ENCODE measurements at regions not wholly inside any gene's neighbourhood (a gene's known extent, or its start where the extent isn't known, plus 50 kb on each side); places are given as distances from the start of the nearest gene placed in this dataset.

GRCh38 chr1:38686167-38686926 lies 173.2 kb downstream of the RRAGC start:
- Mint-ChIP-seq H3K4me3 (no peak overlapping the region), H3K4me1 (ENCODE audit: low read depth) (no peaks in the 10 kb centered on the region), H3K36me3 (ENCODE audit: low read depth) (no peaks in the 10 kb centered on the region), H3K27ac (no peak overlapping the region), H3K9me3 (no peaks in the 10 kb centered on the region), H3K27me3 (ENCODE audit: low read depth) (peaks cover 19% of the 10 kb centered on the region)
- no peak for DNase-seq (ENCODE audit: low spot score)

GRCh38 chr1:38685388-38685787 lies 174.2 kb downstream of the RRAGC start:
- Mint-ChIP-seq H3K4me3 (no peak overlapping the region), H3K27ac (no peak overlapping the region), H3K9me3 (no peaks in the 10 kb centered on the region), H3K36me3 (ENCODE audit: low read depth) (no peaks in the 10 kb centered on the region), H3K27me3 (ENCODE audit: low read depth) (peaks cover 18% of the 10 kb centered on the region), H3K4me1 (ENCODE audit: low read depth) (no peaks in the 10 kb centered on the region)
- no peak for DNase-seq (ENCODE audit: low spot score)

GRCh38 chr1:38680801-38681510 lies 178.6 kb downstream of the RRAGC start:
- H3K36me3 Mint-ChIP-seq (ENCODE audit: low read depth): no peaks in the 10 kb centered on the region
- H3K27ac Mint-ChIP-seq: no peak overlapping the region
- H3K4me3 Mint-ChIP-seq: no peak overlapping the region
- H3K4me1 Mint-ChIP-seq (ENCODE audit: low read depth): no peaks in the 10 kb centered on the region
- no peak for DNase-seq (ENCODE audit: low spot score)
- no peaks in the 10 kb centered on the region for H3K27me3 Mint-ChIP-seq (ENCODE audit: low read depth)
- H3K9me3 Mint-ChIP-seq: no peaks in the 10 kb centered on the region

- no peak overlapping the region for H3K4me3 Mint-ChIP-seq
- H3K4me1 Mint-ChIP-seq (ENCODE audit: low read depth): no peaks in the 10 kb centered on the region
These were observed 181.8 kb downstream of the RRAGC start for GRCh38 chr1:38677756-38678155.

DNA sequence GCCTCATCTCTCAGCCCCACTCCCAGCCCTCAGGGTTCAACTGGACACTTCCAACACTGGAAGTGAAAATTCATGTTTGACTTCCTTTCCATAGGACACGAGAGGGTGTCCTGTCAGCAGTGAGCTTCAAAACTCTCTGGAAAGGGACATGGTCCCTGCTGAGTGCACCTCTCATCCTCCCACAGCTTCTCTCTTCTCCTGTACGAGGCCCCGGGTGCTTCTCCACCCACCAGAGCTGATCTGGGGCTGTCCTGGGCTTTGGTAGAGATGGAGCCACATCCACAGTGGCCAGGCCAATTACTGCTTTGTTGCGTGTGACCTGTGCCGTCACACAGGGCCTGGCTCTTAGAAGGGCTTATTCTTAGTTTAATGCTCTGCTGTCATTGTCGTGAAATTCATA lies 182.3 kb downstream of the RRAGC start:
- no peaks in the 10 kb centered on the region for H3K9me3 Mint-ChIP-seq
- DNase-seq (ENCODE audit: low spot score): no peak
- no peaks in the 10 kb centered on the region for H3K27me3 Mint-ChIP-seq (ENCODE audit: low read depth)
- no peak overlapping the region for H3K27ac Mint-ChIP-seq
- no peaks in the 10 kb centered on the region for H3K4me1 Mint-ChIP-seq (ENCODE audit: low read depth)
- H3K36me3 Mint-ChIP-seq (ENCODE audit: low read depth): no peaks in the 10 kb centered on the region
- H3K4me3 Mint-ChIP-seq: no peak overlapping the region

More at GRCh38 chr1:38677756-38678155, 181.8 kb downstream of the RRAGC start:
- Mint-ChIP-seq H3K9me3 (no peaks in the 10 kb centered on the region), H3K27ac (no peak overlapping the region), H3K27me3 (ENCODE audit: low read depth) (no peaks in the 10 kb centered on the region), H3K36me3 (ENCODE audit: low read depth) (no peaks in the 10 kb centered on the region)
- DNase-seq (ENCODE audit: low spot score): no peak

- Mint-ChIP-seq H3K27ac (no peak overlapping the region), H3K4me3 (no peak overlapping the region), H3K4me1 (ENCODE audit: low read depth) (no peaks in the 10 kb centered on the region), H3K27me3 (ENCODE audit: low read depth) (peaks cover 3% of the 10 kb centered on the region), H3K9me3 (no peaks in the 10 kb centered on the region), H3K36me3 (ENCODE audit: low read depth) (no peaks in the 10 kb centered on the region)
- DNase-seq (ENCODE audit: low spot score): no peak
These were observed 186.9 kb downstream of the RRAGC start for GRCh38 chr1:38672692-38673091.

DNA sequence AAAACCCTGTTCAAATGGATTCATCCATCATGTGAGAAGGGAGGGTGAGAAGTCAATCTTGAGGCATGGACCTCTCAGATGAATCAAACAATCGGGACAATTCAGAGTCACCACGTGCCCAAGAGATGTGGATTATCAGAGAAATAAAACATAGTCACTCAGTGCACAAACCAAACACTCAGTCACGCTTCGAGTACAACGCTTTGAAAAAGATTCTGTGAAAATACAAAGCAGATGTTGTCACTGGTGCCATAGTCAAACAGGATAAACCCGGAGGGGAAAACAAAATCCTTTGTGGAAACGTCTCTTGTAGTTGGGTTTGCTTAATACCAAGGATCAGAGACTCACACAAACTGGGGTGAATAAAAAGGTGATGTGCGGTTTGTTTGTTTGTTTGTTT lies 188.4 kb downstream of the RRAGC start:
- H3K9me3 Mint-ChIP-seq: no peaks in the 10 kb centered on the region
- H3K4me3 Mint-ChIP-seq: no peak overlapping the region
- no peak overlapping the region for H3K27ac Mint-ChIP-seq
- DNase-seq (ENCODE audit: low spot score): no peak
- peaks cover 3% of the 10 kb centered on the region for H3K27me3 Mint-ChIP-seq (ENCODE audit: low read depth)
- no peaks in the 10 kb centered on the region for H3K4me1 Mint-ChIP-seq (ENCODE audit: low read depth)
- no peaks in the 10 kb centered on the region for H3K36me3 Mint-ChIP-seq (ENCODE audit: low read depth)

GRCh38 chr1:38670544-38671122 lies 188.9 kb downstream of the RRAGC start:
- H3K4me1 Mint-ChIP-seq (ENCODE audit: low read depth): no peaks in the 10 kb centered on the region
- no peak overlapping the region for H3K27ac Mint-ChIP-seq
- no peak for DNase-seq (ENCODE audit: low spot score)
- H3K36me3 Mint-ChIP-seq (ENCODE audit: low read depth): no peaks in the 10 kb centered on the region
- H3K4me3 Mint-ChIP-seq: no peak overlapping the region
- peaks cover 4% of the 10 kb centered on the region for H3K9me3 Mint-ChIP-seq
- H3K27me3 Mint-ChIP-seq (ENCODE audit: low read depth): peaks cover 3% of the 10 kb centered on the region

- H3K4me3 Mint-ChIP-seq: no peak overlapping the region
- DNase-seq (ENCODE audit: low spot score): no peak
- H3K36me3 Mint-ChIP-seq (ENCODE audit: low read depth): no peaks in the 10 kb centered on the region
- peaks cover 10% of the 10 kb centered on the region for H3K27me3 Mint-ChIP-seq (ENCODE audit: low read depth)
- peaks cover 9% of the 10 kb centered on the region for H3K9me3 Mint-ChIP-seq
- no peaks in the 10 kb centered on the region for H3K4me1 Mint-ChIP-seq (ENCODE audit: low read depth)
- H3K27ac Mint-ChIP-seq: no peak overlapping the region
These were observed 191.9 kb downstream of the RRAGC start for GRCh38 chr1:38667626-38668025.

DNA sequence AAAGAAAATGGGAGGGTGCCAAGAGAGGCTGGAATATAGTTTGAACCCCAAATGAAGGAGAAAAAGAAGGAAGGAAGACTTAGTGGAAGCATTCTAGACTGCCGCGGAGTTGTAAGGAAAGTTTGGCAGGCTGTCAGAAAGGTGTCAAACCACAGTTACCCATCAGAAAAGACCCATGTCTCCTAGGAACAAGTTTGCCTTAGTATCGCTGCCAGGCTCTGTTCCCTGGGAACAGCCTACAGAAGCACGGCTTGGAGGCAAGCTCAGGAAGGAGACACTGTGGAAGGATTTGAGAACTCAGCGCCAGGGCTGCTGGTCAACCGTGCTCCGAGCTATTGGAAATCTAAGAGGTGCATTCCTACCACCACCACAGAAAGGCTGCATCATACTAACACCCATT lies 197.4 kb downstream of the RRAGC start:
- Mint-ChIP-seq H3K9me3 (peaks cover 14% of the 10 kb centered on the region), H3K36me3 (ENCODE audit: low read depth) (no peaks in the 10 kb centered on the region), H3K27ac (no peak overlapping the region), H3K4me1 (ENCODE audit: low read depth) (no peaks in the 10 kb centered on the region), H3K27me3 (ENCODE audit: low read depth) (peaks cover 10% of the 10 kb centered on the region), H3K4me3 (no peak overlapping the region)
- no peak for DNase-seq (ENCODE audit: low spot score)

DNA sequence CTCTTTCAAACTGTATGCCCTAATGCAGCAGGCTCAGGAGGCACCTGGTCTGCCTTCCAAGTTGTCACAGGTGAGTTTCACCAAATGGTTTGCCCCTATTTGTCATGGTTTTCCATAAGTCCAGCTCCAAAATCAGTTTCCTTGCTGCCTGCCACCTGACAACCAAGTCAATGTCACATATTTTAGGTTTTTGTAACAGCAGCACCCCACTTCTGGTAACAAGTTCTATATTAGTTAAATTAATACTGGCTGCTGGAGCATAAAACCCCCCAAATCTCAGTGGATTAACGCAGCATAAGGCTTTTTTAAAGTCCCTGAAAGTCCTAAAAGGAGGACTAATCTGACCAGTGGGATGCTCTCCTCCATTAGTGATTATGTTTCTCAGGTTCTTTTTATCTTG lies 200.7 kb downstream of the RRAGC start:
- no peak overlapping the region for H3K4me3 Mint-ChIP-seq
- DNase-seq (ENCODE audit: low spot score): no peak
- peaks cover 12% of the 10 kb centered on the region for H3K27me3 Mint-ChIP-seq (ENCODE audit: low read depth)
- no peaks in the 10 kb centered on the region for H3K4me1 Mint-ChIP-seq (ENCODE audit: low read depth)
- H3K9me3 Mint-ChIP-seq: peaks cover 5% of the 10 kb centered on the region
- H3K27ac Mint-ChIP-seq: no peak overlapping the region
- no peaks in the 10 kb centered on the region for H3K36me3 Mint-ChIP-seq (ENCODE audit: low read depth)

- no peak overlapping the region for H3K4me3 Mint-ChIP-seq
- no peak overlapping the region for H3K27ac Mint-ChIP-seq
- H3K9me3 Mint-ChIP-seq: peaks cover 5% of the 10 kb centered on the region
- peaks cover 9% of the 10 kb centered on the region for H3K27me3 Mint-ChIP-seq (ENCODE audit: low read depth)
- H3K4me1 Mint-ChIP-seq (ENCODE audit: low read depth): no peaks in the 10 kb centered on the region
- DNase-seq (ENCODE audit: low spot score): no peak
- H3K36me3 Mint-ChIP-seq (ENCODE audit: low read depth): no peaks in the 10 kb centered on the region
These were observed 201.7 kb downstream of the RRAGC start for GRCh38 chr1:38657873-38658272.

GRCh38 chr1:38657207-38657840 lies 202.2 kb downstream of the RRAGC start:
- no peaks in the 10 kb centered on the region for H3K4me1 Mint-ChIP-seq (ENCODE audit: low read depth)
- H3K27ac Mint-ChIP-seq: no peak overlapping the region
- DNase-seq (ENCODE audit: low spot score): no peak
- no peaks in the 10 kb centered on the region for H3K36me3 Mint-ChIP-seq (ENCODE audit: low read depth)
- no peak overlapping the region for H3K4me3 Mint-ChIP-seq
- peaks cover 5% of the 10 kb centered on the region for H3K9me3 Mint-ChIP-seq
- peaks cover 9% of the 10 kb centered on the region for H3K27me3 Mint-ChIP-seq (ENCODE audit: low read depth)

GRCh38 chr1:38656726-38657125 lies 202.8 kb downstream of the RRAGC start:
- Mint-ChIP-seq H3K9me3 (peaks cover 5% of the 10 kb centered on the region), H3K36me3 (ENCODE audit: low read depth) (no peaks in the 10 kb centered on the region), H3K27ac (no peak overlapping the region), H3K4me3 (no peak overlapping the region), H3K27me3 (ENCODE audit: low read depth) (peaks cover 9% of the 10 kb centered on the region), H3K4me1 (ENCODE audit: low read depth) (no peaks in the 10 kb centered on the region)
- no peak for DNase-seq (ENCODE audit: low spot score)

Data from T-helper 2 cell treated with Interferon-gamma antibody and Interleukin-4, amounts not matched to agents 5 μg/mL and 100 μg/mL, for 36 hours (primary cell).